ENCODE measurements at regions not wholly inside any gene's neighbourhood (a gene's known extent, or its start where the extent isn't known, plus 50 kb on each side); places are given as distances from the start of the nearest gene placed in this dataset.

DNA sequence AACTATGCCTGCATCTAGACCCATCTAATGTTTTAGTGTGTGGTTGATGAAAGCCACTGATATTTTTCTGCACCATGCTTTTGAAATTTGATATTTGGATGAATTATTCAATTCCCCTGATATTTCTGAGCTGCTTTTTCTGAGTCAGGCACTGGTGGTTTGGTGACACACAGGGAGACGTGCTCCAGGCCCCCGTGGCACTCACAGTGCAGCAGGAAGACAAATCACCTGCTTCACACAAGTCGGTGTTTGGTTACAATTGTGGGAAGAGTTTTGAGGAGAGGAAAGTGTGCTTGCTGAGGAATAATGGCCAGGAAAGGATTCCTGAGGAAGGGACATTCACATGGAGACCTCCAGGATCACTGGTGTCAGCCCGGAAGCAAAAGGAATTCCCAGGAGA is 179.7 kb downstream of the ACKR3 start:
- Mint-ChIP-seq H3K27me3 (peaks cover 0 to 16% (median 7%) of the 10 kb centered on the region in 5 donors), H3K36me3 (no peaks in the 10 kb centered on the region), H3K4me1 (peaks cover 0 to 2% (median 0%) of the 10 kb centered on the region in 7 donors), H3K4me3 (no peak overlapping the region), H3K9me3 (no peaks in the 10 kb centered on the region), H3K27ac (no peak overlapping the region)
- no peaks in the 10 kb centered on the region for H3K27me3 ChIP-seq (ENCODE audit: control insufficient read depth in 2 of 2, insufficient read depth in 2 of 2, low read length in 2 of 2)
- no peak overlapping the region for H3K27ac ChIP-seq (ENCODE audit: low read depth, low read length)
- H3K4me1 ChIP-seq (ENCODE audit: control insufficient read depth in 2 of 2, insufficient read depth in 2 of 2, low read length in 2 of 2) = no peaks in the 10 kb centered on the region
- intact Hi-C loops (cut with micrococcal nuclease) = no loop called here
- no peak overlapping the region for H3K4me3 ChIP-seq (ENCODE audit: low read length)
- CTCF ChIA-PET = no interaction called here
- no peak for ATAC-seq
- DNase-seq = no peak
- POLR2A ChIA-PET = no interaction called here
- H3K9me3 ChIP-seq (ENCODE audit: control insufficient read depth in 2 of 3, low read length in 3 of 3) = no peaks in the 10 kb centered on the region
- H3K36me3 ChIP-seq (ENCODE audit: control insufficient read depth in 2 of 3, insufficient read depth in 3 of 3, low read length in 3 of 3) = no peaks in the 10 kb centered on the region

DNA sequence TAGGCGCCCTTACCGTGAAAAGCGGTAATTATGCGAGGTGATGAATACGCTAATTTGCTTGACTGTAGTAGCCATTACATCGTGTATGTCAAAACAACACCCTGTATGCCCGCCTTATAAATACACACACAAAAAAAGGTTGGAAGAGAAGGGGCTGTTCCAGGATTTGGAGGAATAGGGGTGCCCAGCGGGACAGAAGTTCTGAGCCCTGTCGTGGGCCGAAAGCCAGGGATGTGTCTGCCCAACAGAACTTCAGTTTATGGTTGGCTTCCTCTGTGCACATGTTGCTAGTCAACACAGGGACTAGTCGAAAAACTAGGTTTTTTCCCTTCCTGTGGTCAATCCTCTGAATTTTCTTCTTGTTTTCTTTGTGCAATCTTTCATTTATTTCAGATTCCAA is 182.5 kb downstream of the ACKR3 start:
- DNase-seq (no peak), ATAC-seq (no peak)
- no peaks in the 10 kb centered on the region for H3K36me3 Mint-ChIP-seq
- CTCF ChIA-PET = no interaction called here
- Histone ChIP-seq H3K36me3 (ENCODE audit: control insufficient read depth in 2 of 3, insufficient read depth in 3 of 3, low read length in 3 of 3) (no peaks in the 10 kb centered on the region), H3K4me1 (ENCODE audit: control insufficient read depth in 2 of 2, insufficient read depth in 2 of 2, low read length in 2 of 2) (no peaks in the 10 kb centered on the region), H3K27ac (ENCODE audit: low read depth, low read length) (no peak overlapping the region), H3K4me3 (ENCODE audit: low read length) (no peak overlapping the region), H3K9me3 (ENCODE audit: control insufficient read depth in 2 of 3, low read length in 3 of 3) (no peaks in the 10 kb centered on the region), H3K27me3 (ENCODE audit: control insufficient read depth in 2 of 2, insufficient read depth in 2 of 2, low read length in 2 of 2) (no peaks in the 10 kb centered on the region)
- intact Hi-C loops (cut with micrococcal nuclease) = no loop called here
- H3K4me3 Mint-ChIP-seq = no peak overlapping the region
- H3K27me3 Mint-ChIP-seq = peaks cover 0 to 16% (median 7%) of the 10 kb centered on the region in 5 donors
- POLR2A ChIA-PET = no interaction called here
- peaks cover 0 to 2% (median 0%) of the 10 kb centered on the region in 7 donors for H3K4me1 Mint-ChIP-seq
- no peaks in the 10 kb centered on the region for H3K9me3 Mint-ChIP-seq
- H3K27ac Mint-ChIP-seq = no peak overlapping the region

DNA sequence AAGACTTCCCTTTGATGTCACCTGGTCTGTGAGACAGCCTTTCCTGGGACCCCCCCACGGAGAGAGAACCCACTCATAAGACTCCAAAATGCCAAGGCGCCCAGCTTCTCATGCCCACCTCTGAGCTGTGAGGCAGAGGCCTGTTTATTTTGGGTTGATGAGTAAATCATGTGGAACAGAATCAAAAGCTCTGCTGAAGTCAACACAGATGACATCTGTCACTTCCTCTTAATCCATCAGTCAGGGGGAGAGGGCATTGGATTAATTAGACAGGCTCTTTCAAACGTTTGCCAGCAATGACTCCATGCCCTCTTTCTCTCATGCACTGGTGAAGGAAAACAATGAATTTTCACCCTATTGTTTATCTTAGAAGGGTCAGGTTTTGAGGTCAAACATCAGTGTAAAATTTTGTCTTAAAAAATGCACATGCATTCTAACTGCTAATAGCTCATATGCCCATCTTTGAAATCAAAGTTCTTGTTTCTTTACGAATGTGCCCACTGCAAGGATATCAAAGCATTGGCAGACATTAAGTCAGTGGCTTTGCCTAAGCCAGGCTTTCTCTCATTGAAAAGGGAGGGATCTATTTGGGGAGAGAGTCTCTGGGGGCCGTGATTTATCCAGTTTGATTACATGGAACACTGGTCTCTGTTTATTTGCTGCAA is 184.1 kb downstream of the ACKR3 start:
- POLR2A ChIA-PET = no interaction called here
- no peaks in the 10 kb centered on the region for H3K27me3 ChIP-seq (ENCODE audit: control insufficient read depth in 2 of 2, insufficient read depth in 2 of 2, low read length in 2 of 2)
- no peak for DNase-seq
- no peaks in the 10 kb centered on the region for H3K9me3 ChIP-seq (ENCODE audit: control insufficient read depth in 2 of 3, low read length in 3 of 3)
- no peaks in the 10 kb centered on the region for H3K9me3 Mint-ChIP-seq
- CTCF ChIA-PET = no interaction called here
- H3K27me3 Mint-ChIP-seq = peaks cover 0 to 16% (median 7%) of the 10 kb centered on the region in 5 donors
- no peaks in the 10 kb centered on the region for H3K36me3 Mint-ChIP-seq
- no peak overlapping the region for H3K4me3 ChIP-seq (ENCODE audit: low read length)
- intact Hi-C loops (cut with micrococcal nuclease) = no loop called here
- H3K4me1 ChIP-seq (ENCODE audit: control insufficient read depth in 2 of 2, insufficient read depth in 2 of 2, low read length in 2 of 2) = no peaks in the 10 kb centered on the region
- ATAC-seq = no peak
- H3K27ac Mint-ChIP-seq = peak overlapping the region in 1 of 9 donors; percentile 60
- H3K36me3 ChIP-seq (ENCODE audit: control insufficient read depth in 2 of 3, insufficient read depth in 3 of 3, low read length in 3 of 3) = no peaks in the 10 kb centered on the region
- H3K4me1 Mint-ChIP-seq = peaks cover 0 to 2% (median 0%) of the 10 kb centered on the region in 7 donors
- H3K4me3 Mint-ChIP-seq = no peak overlapping the region
- no peak overlapping the region for H3K27ac ChIP-seq (ENCODE audit: low read depth, low read length)

DNA sequence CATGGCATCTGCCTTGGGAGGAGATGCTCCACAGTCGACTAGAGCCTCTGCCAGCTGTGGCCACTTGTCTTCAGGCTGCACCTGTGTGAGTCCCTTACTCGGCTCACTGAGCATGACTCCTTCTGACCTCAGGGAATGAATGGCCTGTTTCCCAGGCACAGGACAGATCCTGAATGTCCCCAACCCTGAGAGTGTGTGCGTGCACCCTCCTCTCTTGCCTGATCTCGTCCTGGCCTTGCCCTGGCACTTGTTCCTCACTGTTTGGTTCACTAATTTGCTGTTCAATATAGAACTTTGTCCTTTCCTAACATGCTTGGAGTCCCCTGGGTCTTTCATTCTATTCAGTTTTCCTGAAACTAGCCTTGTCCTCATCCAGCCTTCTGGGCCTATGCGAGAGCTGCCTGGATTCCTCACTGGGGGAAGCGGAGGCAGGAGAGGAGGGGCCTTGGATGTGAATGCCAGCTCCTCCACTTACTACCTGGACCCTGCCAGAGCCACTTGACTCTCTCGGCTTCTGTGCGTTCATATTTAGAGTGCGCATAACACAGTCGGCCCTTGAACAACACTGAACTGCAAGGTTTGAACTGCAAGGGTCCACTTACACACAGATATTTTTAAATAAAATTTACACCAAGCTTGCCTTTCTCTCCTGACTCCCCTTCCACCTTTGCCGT is 184.8 kb downstream of the ACKR3 start:
- intact Hi-C loops (cut with micrococcal nuclease) = no loop called here
- ChIA-PET POLR2A (no interaction called here), CTCF (no interaction called here)

DNA sequence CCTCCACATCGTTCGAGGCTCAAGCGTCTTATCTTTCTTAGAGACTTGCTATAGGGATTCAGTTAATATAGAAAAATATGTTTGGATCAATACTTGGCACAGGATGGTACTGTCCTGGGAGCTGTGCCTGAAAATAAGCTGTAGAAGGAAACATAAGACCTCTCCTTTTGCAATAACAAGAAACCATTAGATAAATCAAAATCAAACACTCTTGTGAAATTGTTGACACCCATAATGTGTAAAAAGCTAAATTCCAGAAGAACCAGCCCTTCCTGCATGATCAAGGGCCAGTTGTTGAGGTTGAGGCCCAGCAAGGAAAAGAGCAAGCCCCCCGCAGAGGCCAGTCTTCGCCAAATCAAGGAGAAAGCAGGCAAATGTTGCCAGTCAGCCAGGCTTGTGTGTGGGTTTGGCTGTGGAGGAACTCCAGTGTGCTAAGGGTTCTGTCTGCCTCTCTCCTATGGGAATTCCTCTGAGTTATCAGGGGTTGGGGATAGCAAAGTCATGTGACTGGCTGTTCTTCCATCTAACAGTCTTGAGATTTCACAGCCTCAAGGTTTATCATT is 185.7 kb downstream of the ACKR3 start:
- peaks cover 0 to 8% (median 4%) of the 10 kb centered on the region in 5 donors for H3K27me3 Mint-ChIP-seq
- H3K27ac Mint-ChIP-seq = no peak overlapping the region
- no peak overlapping the region for H3K4me3 ChIP-seq (ENCODE audit: low read length)
- H3K9me3 Mint-ChIP-seq = no peaks in the 10 kb centered on the region
- H3K4me1 Mint-ChIP-seq = peaks cover 0 to 2% (median 0%) of the 10 kb centered on the region in 7 donors
- no peaks in the 10 kb centered on the region for H3K9me3 ChIP-seq (ENCODE audit: control insufficient read depth in 2 of 3, low read length in 3 of 3)
- no peak overlapping the region for H3K4me3 Mint-ChIP-seq
- no peak overlapping the region for H3K27ac ChIP-seq (ENCODE audit: low read depth, low read length)
- H3K4me1 ChIP-seq (ENCODE audit: control insufficient read depth in 2 of 2, insufficient read depth in 2 of 2, low read length in 2 of 2) = no peaks in the 10 kb centered on the region
- H3K36me3 Mint-ChIP-seq = no peaks in the 10 kb centered on the region
- ChIA-PET CTCF (no interaction called here), POLR2A (no interaction called here)
- no peaks in the 10 kb centered on the region for H3K27me3 ChIP-seq (ENCODE audit: control insufficient read depth in 2 of 2, insufficient read depth in 2 of 2, low read length in 2 of 2)
- intact Hi-C loops (cut with micrococcal nuclease) = no loop called here
- H3K36me3 ChIP-seq (ENCODE audit: control insufficient read depth in 2 of 3, insufficient read depth in 3 of 3, low read length in 3 of 3) = no peaks in the 10 kb centered on the region
- ATAC-seq = no peak
- no peak for DNase-seq

More for the DNA sequence above, 184.8 kb downstream of the ACKR3 start:
- H3K36me3 Mint-ChIP-seq = no peaks in the 10 kb centered on the region
- H3K9me3 ChIP-seq (ENCODE audit: control insufficient read depth in 2 of 3, low read length in 3 of 3) = no peaks in the 10 kb centered on the region
- H3K4me1 ChIP-seq (ENCODE audit: control insufficient read depth in 2 of 2, insufficient read depth in 2 of 2, low read length in 2 of 2) = no peaks in the 10 kb centered on the region
- peaks cover 0 to 2% (median 0%) of the 10 kb centered on the region in 7 donors for H3K4me1 Mint-ChIP-seq
- ATAC-seq (no peak), DNase-seq (no peak)
- H3K27ac Mint-ChIP-seq = no peak overlapping the region
- H3K27me3 ChIP-seq (ENCODE audit: control insufficient read depth in 2 of 2, insufficient read depth in 2 of 2, low read length in 2 of 2) = no peaks in the 10 kb centered on the region
- H3K4me3 Mint-ChIP-seq = no peak overlapping the region
- H3K9me3 Mint-ChIP-seq = no peaks in the 10 kb centered on the region
- H3K4me3 ChIP-seq (ENCODE audit: low read length) = no peak overlapping the region
- H3K27me3 Mint-ChIP-seq = peaks cover 0 to 13% (median 5%) of the 10 kb centered on the region in 5 donors
- no peaks in the 10 kb centered on the region for H3K36me3 ChIP-seq (ENCODE audit: control insufficient read depth in 2 of 3, insufficient read depth in 3 of 3, low read length in 3 of 3)
- no peak overlapping the region for H3K27ac ChIP-seq (ENCODE audit: low read depth, low read length)

DNA sequence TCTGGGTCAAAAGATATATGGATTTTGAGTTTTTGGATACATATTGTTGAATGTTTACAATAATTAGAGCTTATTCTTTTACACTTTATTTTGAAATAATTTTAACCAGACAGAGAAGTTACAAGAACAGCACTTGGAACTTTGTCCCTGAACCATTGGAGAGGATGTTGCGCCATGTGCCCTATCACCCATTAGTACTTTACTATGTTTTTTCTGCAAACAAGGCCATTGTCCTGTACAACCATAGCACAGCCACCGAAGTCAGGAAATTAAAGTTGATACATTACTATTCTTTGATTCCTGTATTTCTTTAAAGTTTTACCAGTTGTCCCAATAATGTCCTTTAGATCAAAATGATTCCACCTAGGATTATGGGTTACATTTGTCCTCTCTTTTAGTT is 188.8 kb downstream of the ACKR3 start:
- H3K27me3 Mint-ChIP-seq = peaks cover 0 to 7% (median 3%) of the 10 kb centered on the region in 5 donors
- no peaks in the 10 kb centered on the region for H3K9me3 Mint-ChIP-seq
- no peaks in the 10 kb centered on the region for H3K36me3 Mint-ChIP-seq
- peaks cover 0 to 2% (median 0%) of the 10 kb centered on the region in 7 donors for H3K4me1 Mint-ChIP-seq
- Histone ChIP-seq H3K27me3 (ENCODE audit: control insufficient read depth in 2 of 2, insufficient read depth in 2 of 2, low read length in 2 of 2) (no peaks in the 10 kb centered on the region), H3K27ac (ENCODE audit: low read depth, low read length) (no peak overlapping the region), H3K36me3 (ENCODE audit: control insufficient read depth in 2 of 3, insufficient read depth in 3 of 3, low read length in 3 of 3) (no peaks in the 10 kb centered on the region), H3K9me3 (ENCODE audit: control insufficient read depth in 2 of 3, low read length in 3 of 3) (no peaks in the 10 kb centered on the region), H3K4me3 (ENCODE audit: low read length) (no peak overlapping the region), H3K4me1 (ENCODE audit: control insufficient read depth in 2 of 2, insufficient read depth in 2 of 2, low read length in 2 of 2) (no peaks in the 10 kb centered on the region)
- intact Hi-C loops (cut with micrococcal nuclease) = no loop called here
- DNase-seq = no peak
- ChIA-PET CTCF (no interaction called here), POLR2A (no interaction called here)
- H3K4me3 Mint-ChIP-seq = no peak overlapping the region
- H3K27ac Mint-ChIP-seq = no peak overlapping the region
- ATAC-seq = no peak

DNA sequence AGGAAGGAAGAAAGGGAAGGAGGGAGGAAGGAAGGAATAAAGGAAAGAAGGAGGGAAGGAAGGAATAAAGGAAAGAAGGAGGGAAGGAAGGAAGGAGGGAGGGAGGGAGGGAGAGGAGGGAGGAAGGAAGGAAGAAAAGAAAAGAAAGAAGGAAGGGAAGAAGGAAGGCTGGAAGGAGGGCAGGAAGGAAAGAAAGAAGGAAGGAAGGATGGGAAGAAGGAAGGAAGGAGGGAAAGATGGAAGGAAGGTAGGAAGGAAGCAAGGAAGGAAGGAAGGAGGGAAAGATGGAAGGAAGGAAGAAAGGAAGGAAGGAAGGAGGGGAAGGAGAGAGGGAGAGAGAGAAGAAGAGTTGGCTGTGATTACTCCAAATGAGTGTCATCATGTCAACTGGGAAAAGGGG is 190.6 kb downstream of the ACKR3 start:
- H3K4me3 ChIP-seq (ENCODE audit: low read length) = no peak overlapping the region
- no peak for DNase-seq
- H3K4me3 Mint-ChIP-seq = no peak overlapping the region
- CTCF ChIA-PET = no interaction called here
- ATAC-seq = no peak
- no peaks in the 10 kb centered on the region for H3K9me3 ChIP-seq (ENCODE audit: control insufficient read depth in 2 of 3, low read length in 3 of 3)
- H3K4me1 Mint-ChIP-seq = no peaks in the 10 kb centered on the region
- H3K27me3 ChIP-seq (ENCODE audit: control insufficient read depth in 2 of 2, insufficient read depth in 2 of 2, low read length in 2 of 2) = no peaks in the 10 kb centered on the region
- H3K9me3 Mint-ChIP-seq = no peaks in the 10 kb centered on the region
- no peak overlapping the region for H3K27ac Mint-ChIP-seq
- intact Hi-C loops (cut with micrococcal nuclease) = no loop called here
- no peaks in the 10 kb centered on the region for H3K4me1 ChIP-seq (ENCODE audit: control insufficient read depth in 2 of 2, insufficient read depth in 2 of 2, low read length in 2 of 2)
- H3K36me3 Mint-ChIP-seq = no peaks in the 10 kb centered on the region
- H3K27me3 Mint-ChIP-seq = peaks cover 0 to 11% (median 3%) of the 10 kb centered on the region in 5 donors
- no peak overlapping the region for H3K27ac ChIP-seq (ENCODE audit: low read depth, low read length)
- POLR2A ChIA-PET = no interaction called here
- no peaks in the 10 kb centered on the region for H3K36me3 ChIP-seq (ENCODE audit: control insufficient read depth in 2 of 3, insufficient read depth in 3 of 3, low read length in 3 of 3)
